ENCODE measurements at regions not wholly inside any gene's neighbourhood (a gene's known extent, or its start where the extent isn't known, plus 50 kb on each side); places are given as distances from the start of the nearest gene placed in this dataset.
"Not testable (repeated sequence)": the region's sequence is repeated elsewhere in the genome, so short reads cannot be mapped to it uniquely, and the experiment has no call there.

GRCh38 chr9:27818348-27818747 lies 245.1 kb upstream of the C9orf72 start:
- no peak overlapping the region for H3K4me3 ChIP-seq (ENCODE audit: low read depth, low read length)
- TF ChIP-seq, protein P1, sequence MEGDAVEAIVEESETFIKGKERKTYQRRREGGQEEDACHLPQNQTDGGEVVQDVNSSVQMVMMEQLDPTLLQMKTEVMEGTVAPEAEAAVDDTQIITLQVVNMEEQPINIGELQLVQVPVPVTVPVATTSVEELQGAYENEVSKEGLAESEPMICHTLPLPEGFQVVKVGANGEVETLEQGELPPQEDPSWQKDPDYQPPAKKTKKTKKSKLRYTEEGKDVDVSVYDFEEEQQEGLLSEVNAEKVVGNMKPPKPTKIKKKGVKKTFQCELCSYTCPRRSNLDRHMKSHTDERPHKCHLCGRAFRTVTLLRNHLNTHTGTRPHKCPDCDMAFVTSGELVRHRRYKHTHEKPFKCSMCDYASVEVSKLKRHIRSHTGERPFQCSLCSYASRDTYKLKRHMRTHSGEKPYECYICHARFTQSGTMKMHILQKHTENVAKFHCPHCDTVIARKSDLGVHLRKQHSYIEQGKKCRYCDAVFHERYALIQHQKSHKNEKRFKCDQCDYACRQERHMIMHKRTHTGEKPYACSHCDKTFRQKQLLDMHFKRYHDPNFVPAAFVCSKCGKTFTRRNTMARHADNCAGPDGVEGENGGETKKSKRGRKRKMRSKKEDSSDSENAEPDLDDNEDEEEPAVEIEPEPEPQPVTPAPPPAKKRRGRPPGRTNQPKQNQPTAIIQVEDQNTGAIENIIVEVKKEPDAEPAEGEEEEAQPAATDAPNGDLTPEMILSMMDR (IDR thresholded peaks at IDR 0.05; ENCODE audit: borderline replicate concordance, insufficient read depth, low read depth, low read length), result no peak

- no peak overlapping the region for H3K4me3 ChIP-seq (ENCODE audit: low read depth, low read length)
- TF ChIP-seq, protein P1 (IDR thresholded peaks at IDR 0.05; ENCODE audit: borderline replicate concordance, insufficient read depth, low read depth, low read length), result no peak
Observed at GRCh38 chr9:27828908-27829307, 255.6 kb upstream of the C9orf72 start.

DNA sequence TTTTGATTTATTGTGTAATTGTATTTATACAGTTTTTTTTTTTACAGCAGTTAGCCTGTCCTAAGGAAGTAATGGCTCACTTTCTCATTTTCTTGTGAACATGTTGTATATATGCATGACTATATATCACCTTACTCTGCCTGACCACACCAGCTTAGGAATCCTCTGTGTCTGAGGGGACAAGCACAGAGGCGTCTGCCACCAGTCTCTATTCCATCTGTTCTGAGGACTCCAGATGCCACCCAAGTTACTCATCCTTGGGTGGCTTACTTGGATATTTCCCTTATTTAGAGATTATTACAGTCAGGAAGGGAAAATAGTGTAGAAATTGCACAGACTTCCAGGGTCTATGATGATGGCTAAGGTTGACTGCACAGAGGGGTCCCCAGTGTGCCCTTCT lies 256.3 kb upstream of the C9orf72 start:
- TF ChIP-seq, protein P1 (IDR thresholded peaks at IDR 0.05; ENCODE audit: borderline replicate concordance, insufficient read depth, low read depth, low read length), result no peak
- H3K4me3 ChIP-seq (ENCODE audit: low read depth, low read length), result no peak overlapping the region

DNA sequence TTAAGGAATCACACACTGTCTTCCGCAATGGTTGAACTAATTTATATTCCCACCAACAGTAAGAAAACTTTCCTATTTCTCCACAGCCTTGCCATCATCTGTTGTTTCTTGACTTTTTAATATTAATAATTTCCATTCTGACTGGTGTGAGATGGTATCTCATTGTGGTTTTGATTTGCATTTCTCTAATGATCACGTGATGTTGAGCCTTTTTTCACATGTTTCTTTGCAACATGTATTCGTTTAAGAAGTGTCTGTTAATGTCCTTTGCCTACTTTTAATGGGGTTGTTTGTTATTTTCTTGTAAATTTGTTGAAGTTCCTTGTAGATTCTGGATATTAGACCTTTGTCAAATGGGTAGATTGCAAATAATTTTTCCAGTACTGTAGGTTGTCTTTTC lies 258.8 kb upstream of the C9orf72 start:
- not testable (repeated sequence) for H3K4me3 ChIP-seq (ENCODE audit: low read depth, low read length)

- H3K4me3 ChIP-seq (ENCODE audit: low read depth, low read length), result no peak overlapping the region
- TF ChIP-seq, protein P1 (IDR thresholded peaks at IDR 0.05; ENCODE audit: borderline replicate concordance, insufficient read depth, low read depth, low read length), result no peak
Observed at GRCh38 chr9:27835286-27835685, 262.0 kb upstream of the C9orf72 start.

GRCh38 chr9:27835746-27836145 lies 262.5 kb upstream of the C9orf72 start:
- TF ChIP-seq, protein P1 (IDR thresholded peaks at IDR 0.05; ENCODE audit: borderline replicate concordance, insufficient read depth, low read depth, low read length), result no peak
- H3K4me3 ChIP-seq (ENCODE audit: low read depth, low read length), result no peak overlapping the region

DNA sequence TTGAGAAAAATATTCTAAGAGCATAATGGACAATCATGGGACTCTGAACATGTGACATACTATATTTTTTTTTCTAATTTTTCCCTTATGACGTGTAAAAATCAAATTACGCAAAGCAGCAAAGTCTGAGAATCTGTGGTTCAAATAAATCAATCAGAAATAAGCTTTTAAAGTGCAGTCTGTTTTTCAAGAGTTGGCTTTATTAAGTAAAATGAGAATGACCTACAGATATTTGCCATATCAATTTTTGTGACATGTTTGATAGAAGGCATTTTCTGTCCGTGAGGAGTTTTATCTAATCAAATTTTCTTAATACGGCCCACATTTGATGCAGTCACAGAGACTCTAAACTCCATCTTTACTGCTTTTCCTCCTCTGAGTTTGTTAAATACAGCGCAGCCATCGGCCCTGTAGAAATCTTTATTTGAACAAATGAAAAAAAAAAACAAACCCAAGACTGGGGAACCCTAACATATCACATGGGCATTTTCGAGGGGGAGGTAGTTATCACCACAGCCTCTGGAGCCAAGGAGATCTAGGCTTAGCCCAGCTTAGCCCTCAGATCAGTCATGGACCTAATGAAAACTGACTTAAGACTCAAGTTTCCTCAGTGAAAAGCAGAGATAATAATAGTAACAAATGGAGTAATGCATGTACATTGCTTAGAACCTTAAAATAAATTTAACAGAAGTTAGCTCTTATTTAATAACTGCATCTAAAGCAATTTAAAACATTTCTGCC lies 263.6 kb upstream of the C9orf72 start:
- H3K4me3 ChIP-seq (ENCODE audit: low read depth, low read length), result no peak overlapping the region
- TF ChIP-seq, protein P1 (IDR thresholded peaks at IDR 0.05; ENCODE audit: borderline replicate concordance, insufficient read depth, low read depth, low read length), result no peak

All from GM12875 (cell line).